Medulla oblongata (tissue), 1 donor: ENCODE measurements at regions not wholly inside any gene's neighbourhood (a gene's known extent, or its start where the extent isn't known, plus 50 kb on each side); places are given as distances from the start of the nearest gene placed in this dataset.
"Not testable (repeated sequence)": the region's sequence is repeated elsewhere in the genome, so short reads cannot be mapped to it uniquely, and the experiment has no call there.

Experiments used
- DNase-seq: peaks from one replicate; pipeline ENCODE4 v3.0.0-alpha.2; 2015; ENCODE audit errors: extremely low spot score

DNA sequence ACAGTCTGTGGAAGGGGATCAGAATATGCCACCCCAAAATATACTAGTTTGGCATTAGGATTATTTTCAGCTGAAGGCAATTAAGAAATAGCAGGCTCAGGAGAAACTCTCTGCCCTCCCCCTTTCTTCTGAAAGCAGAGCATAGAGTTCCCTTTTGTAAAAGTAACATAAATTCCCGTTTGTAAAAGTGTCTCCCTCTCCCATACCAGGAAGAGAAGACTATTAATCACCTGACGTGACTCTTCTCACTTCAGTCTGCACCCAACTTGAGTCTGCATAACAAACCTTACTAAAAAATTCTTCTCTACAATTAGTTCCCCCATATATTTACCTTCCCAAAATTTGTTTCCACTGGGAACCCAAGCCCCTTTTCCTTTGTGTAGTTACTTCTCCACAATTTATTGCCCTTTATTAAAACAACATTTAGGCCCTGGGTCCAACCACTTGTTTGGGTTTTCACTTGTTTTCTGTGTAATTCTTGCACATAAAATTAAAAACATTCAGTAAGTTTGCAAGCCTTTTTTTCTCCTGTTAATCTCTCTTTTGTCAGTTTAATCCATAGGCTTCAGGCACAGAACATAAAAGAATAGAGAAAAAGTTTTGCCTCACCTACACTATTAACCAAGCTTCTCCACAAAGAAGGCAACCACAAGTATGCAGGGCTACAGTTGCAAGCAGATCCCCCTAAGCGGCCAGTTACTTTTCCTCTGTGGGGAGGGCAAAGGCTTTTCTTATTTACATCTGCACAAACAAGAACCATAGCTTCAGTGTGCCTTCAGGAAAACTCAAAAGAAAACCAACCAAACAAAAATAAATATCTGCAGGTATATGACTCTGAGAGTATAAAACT, 73.8 kb upstream of the EPCAM start:
- DNase-seq: no peak

DNA sequence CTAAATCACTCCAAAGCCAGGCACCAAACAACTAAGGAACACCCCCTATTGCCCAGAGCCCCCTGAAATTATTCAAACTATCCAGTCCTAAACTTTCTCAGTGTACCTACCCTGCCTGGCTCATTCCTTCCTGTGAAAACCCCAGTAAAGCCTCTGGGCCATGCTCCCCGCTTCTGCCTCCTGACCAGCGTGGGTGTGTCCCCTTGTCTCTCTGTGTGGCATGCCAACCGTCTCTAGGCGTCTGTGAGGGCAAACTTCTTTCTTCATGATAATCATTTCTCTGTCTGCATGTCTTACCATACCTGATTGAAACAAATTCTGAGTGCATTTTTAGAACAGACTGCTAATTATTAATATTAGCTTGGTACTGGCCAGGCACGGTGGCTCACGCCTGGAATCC, 75.1 kb upstream of the EPCAM start:
- no peak for DNase-seq

DNA sequence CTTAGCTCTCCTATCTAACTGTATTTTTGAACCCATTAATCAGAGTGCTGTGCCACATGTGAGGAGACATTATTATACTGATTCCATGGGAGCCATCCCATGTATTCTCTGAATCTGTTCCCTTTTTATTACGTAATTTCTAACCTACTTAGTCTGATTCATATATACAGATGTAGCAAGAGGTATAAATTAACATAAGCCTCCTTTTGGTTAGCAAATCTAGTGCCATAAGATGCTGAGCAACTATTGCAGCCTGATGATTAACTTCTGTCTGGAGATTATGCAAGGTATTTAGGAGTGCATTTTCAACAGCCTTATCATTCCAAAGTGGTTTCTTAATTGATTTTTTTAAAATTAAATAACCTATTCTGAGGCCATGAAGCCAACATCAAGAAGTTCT, 80.2 kb upstream of the EPCAM start:
- no peak for DNase-seq

DNA sequence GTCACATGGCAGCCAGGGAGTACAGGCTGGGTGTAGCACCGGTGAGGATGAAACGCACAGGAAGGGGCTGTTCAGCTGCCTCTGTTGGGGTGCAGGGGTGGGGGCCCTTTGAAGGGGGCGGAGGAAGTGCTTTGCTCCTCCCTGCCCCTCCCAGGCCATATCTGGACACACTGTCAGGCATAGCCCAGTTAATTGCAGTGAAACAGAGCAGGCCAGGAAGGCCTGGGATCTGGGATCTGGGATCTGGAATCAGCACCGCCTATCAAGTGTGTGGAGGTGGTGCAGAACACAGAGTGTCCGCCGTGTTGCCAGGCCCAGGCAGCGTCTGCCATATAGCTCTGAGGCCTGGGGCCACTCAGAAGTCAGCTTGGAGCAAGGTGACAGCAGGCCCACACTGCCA, 85.5 kb upstream of the EPCAM start:
- no peak for DNase-seq

DNA sequence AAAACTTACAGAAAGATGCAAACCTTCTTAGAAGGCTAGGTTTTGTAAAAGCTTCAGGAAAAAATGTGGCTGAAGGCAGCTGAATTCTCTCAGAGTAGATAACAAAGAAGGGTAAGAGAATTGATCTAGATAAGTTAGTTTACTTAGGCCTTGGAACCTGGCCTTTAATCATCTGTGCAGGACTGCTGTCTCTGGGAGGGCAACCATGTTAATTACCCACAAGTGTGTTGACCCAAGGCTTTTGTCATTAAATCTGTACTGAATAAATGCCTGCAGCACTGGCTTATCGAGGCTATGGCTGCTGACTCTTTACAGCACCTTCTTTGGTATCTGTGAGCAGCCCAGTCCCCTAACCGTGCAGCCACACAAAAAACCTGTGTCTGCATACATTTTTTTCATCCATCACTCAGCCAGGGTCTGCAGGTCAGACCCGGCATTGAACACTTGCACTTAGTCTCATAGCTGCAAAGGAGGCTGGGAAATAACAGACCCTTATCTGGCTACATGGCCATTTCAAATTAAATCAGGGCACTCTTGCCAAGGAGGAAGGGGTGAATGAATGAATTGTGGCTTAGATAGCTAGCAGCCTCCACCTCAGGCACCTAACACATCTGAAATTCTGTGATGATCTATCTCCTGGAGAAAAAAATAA, 86.4 kb upstream of the EPCAM start:
- DNase-seq: no peak

DNA sequence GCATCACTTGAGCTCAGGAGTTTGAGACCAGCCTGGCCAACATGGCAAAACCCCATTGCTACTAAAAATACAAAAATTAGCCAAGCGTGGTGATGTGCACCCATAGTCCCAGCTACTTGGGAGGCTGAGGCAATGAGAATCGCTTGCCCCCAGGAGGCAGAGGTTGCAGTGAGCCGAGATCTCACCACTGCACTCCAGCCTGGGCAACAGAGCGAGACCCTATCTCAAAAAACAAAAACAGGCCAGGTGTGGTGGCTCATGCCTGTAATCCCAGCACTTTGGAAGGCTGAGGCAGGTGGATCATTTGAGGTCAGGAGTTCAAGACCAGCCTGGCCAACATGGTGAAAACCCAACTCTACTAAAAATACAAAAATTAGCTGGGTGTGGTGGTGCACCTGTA, 89.6 kb upstream of the EPCAM start:
- not testable (repeated sequence) for DNase-seq

DNA sequence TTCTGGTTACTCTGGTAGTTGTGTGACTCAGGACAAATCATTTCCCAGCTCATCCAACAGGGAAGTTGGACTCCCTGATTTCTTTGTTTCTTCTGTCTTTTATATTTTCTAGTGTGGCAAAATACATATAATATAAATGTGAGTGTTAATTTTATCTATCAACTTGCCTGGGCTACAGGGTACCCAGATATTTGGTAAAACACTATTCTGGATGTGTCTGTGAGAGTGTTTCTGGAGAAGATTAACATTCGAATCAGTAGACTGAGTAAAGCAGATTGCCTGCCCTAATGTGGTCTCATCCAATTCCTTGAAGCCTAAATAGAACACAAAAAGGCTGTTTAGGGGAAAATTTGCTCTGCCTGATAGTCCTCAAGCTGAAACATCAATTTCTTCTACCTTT, 91.1 kb upstream of the EPCAM start:
- no peak for DNase-seq

DNA sequence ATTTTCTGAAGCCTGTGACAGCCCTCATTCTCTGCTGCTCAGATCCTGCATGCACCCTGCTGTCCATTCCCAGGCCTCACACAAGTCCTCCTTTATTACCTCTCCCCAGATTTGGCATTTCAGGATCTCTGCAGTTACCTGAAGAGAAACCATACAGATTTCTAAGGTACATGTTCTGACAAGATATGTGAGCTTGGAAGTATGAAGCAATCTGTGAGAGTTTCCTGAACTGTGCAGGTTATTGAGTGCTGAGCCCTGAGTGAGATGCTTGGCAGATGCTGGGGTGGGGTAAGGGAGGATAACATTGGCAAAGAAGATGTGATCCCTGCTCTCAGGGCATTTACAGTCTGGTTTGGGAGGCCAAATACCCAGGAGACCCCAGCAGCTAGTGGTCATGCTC, 91.9 kb upstream of the EPCAM start:
- no peak for DNase-seq

DNA sequence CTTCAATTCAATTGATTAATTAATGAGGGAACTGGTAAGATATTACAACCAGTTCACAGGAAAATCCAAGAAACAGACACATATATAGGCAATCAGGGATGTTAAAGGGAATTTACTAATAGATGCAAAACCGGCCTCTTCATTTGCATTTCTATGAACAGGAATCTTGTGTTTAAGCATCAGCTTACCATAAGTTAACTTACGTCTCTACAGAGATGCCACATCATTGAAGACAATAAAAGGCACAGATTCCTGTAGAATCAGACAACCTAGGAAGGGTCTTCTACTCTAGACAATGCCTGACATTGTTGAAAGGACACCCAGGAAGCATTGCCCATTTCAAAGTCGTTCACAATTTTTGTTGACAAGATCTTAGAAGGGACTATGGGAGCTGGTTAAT, 93.0 kb upstream of the EPCAM start:
- no peak for DNase-seq

DNA sequence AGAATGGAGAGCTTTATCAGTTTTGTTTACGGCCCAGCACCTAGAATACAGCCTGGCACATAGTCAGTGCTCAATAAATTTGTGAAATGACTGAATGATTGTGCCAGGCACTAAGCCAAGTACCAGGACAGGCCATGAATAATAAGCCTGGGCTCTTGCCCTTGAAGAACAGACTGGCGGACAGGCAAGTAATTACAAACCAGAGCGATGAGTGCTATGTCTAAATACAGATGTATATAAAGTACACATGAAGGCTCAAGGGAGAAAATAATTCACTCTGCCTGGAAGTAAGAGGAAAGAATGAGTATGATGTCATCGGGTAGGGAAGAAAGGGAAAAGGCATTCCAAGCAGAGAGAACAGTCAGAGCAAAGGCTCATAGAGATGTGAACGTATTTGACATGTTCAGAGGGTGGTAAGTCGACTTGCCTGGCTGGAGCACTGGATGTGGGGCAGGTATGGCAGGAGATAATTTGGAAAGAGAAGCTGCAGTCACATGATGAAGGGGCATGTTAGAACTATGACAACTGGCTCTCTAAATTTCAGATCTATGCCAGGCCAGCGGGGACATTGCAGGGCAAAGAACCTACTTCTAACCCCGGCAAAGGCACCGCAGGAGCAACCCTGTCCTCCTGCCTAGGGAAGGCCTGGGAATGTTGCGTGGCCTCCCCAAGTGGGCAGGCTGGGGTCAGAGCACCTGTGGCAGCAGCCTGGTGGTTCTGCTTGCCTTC, 94.9 kb upstream of the EPCAM start:
- DNase-seq: peak; percentile 40

DNA sequence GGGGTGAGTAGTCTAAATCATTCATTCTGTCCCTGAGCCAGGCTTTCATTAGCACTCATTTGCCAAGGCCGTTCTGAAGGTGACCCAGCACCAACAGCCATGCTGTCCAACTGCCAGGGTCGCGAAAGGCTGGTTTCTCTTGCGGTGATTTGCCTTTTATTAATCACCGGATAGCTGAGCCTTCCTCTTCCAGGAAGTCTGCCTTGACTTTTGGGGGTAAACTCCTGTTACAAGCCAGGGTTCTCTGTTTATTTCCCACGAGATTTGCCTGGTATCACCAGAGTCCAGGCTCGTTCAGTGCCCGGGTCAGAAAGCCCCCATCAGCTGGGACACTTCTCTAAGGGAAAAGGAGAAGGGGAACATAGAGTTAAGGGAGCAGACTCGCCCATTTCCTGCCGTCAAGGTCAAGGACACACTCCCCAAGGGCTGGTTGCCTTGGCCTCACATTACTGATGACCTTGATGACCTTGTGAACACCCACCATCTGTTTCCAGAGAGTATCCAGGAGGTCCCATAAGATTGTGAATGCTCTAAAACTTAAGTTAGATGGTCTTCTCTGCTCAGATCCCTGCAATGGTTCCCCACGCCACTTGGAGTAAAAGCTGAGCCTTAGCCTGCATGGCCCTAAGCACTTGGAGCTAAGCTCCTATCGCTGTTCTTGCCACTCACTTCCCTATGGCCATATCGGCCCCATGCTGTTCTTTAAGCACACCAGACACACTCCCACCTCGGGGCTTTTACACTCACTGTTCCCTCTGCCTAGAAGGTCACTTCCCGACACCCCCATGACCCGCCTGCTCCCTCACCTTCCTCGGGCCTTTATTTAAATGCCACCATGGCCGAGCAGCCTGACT, 96.0 kb upstream of the EPCAM start:
- no peak for DNase-seq

DNA sequence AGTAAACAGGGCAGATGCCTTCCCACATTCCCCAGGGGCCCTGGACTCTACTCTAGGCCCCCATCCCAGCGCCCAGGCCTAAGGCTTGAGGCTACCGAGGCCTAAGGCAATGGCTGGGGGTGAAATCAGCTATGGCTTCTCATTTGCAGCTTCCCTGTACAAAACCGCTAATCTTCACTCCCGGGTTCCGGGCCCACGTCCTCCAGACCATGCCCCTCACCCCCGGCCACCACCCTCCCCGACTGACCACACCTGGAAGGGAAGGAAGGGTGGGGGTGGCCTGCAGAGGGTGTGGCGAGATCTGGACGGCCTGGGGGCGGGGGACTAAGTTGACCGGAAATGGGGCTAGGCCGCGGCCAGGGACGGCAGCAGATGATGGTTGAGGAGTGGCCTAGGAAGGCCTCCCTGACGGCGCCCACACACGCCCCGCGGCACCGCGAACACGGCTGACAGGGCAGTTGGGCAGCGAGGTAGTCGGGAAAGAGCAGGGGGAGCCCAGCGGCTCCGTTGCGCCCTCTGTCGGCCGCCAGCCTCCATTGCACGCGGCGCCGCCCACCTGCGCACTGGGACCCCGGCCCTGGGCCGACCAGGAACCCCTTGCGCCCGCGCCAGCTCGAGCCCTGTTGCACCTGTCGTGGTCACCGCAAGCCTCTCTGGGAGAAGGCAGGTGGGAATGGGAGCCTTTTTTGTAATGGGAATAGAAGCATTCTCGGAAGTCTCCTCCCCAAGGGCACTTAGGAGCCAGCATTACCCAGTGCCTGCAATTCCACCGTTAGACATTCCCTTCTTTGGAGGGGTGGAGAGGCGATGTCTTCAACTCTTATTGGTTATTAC, 95.9 kb upstream of the CALM2 start:
- peak; percentile 58 for DNase-seq

DNA sequence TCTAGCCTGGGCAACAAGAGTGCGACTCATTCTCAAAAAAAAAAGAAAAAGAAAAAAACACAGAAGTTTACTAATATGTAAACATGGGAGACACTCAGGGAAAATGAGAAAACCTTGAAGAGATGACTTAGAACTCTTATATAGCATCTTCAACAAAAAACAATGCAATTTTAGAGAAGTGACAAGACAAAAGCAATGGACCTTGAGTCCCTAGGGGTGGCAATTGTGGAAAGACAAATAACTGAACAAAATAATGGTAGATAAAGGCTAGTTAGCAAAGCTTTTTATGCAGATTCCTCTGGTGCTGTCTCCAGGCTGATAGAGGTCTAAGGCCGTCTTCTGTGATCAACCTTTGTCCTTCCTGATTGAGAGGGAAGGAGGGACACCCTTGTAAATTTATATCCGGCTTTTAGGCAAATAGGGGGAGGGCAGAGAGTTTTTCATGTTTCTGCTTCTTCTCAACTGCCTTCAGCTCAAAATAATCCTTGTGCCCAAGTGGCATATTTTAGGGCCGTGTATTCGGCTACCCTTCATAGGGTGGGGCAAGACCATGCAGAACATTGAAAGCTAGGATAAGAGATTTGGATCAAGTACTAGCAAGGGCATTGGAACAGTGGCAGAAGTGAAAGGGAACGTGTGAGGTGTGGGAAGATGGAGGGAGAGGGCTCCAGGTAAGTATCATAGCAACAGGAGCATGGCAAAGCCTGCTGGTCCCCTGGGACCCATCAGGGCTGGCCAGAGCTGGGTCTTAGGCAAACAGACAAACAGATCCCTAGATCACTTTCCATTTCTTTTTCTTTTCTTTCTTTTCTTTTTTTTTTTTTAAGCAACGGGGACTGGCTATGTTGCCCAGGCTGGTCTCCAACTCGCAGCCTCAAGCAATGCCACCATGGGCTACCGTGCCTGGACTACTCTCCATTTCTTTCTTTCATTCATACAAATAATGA, 95.0 kb upstream of the CALM2 start:
- no peak for DNase-seq

DNA sequence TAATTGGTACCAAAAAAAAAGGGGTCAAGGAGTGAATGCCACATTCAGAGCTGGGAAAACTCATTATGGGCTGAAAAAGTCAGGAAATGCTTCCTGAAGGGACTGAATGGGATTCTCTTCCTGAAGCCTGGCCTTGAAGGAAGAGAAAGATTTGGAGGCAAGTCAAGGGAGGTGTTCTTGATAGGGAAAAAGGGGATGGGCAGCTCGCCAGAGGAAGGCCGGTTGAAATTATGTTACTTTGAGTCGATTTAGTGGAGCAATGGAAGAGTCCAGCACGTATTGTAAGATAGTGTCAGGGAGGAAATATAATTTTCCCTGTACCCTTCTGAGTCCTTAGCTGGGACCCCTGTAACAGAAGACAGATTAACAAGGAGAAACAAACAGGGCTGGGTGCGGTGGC, 94.1 kb upstream of the CALM2 start:
- DNase-seq: no peak

DNA sequence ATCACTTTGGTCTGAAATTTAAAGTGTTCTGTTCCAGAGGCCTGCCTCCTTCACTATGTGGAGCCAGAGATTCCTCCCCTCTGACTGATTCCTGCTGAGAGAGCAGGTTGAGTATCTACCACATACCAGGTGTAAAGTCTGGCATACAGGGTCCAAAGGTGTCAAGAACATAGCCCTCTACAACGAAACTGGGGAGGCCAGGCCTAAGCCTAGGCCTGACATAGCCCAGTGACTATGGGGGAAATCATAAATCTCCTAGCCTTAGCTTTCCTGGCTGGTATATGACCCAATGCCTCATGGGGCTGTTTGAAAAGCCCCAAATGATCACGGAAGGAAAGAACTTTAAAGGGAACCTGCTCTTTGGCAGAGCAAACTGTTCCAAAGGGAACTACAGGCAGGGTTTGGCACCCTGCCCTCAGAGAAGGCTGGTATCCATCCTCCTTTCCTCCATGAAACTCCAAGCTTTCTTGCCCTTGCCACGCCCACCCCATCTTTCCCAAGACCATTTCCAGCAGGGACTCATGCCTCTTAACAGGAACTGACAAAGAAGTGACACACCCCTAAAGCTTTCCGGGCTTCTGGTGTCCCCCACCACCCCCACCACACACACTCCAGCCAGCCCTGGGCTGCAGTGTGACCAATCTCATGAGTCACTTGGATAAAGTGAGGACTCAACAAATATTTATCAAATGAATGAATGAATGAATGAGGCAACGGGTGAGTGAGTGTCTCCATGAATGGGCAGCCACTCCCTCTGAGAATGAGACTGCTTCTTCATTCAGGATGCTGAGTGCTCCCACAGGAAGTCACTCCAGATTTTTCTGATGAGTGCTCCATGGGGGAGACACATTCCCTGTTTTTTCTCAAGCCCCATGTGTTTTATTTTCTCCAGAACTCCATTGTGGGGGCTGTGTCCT, 93.3 kb upstream of the CALM2 start:
- no peak for DNase-seq

DNA sequence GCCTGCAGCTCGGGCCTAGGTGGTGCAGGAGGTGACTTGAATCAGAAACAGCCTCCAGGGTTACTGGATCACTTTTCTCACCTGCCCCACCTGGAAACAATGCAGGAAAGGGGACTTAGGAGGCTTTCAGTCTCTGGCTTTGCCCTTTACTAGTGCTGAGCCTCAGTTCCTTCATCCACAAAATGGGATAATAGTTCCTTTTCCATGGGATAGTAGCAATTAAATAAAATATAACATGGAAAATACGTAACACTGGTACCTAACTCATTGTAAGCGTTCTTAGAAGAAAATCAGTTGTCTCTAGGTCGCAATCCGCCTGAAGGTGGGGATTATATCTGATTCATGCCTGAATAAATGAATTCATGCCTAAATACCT, 91.4 kb upstream of the CALM2 start:
- no peak for DNase-seq

DNA sequence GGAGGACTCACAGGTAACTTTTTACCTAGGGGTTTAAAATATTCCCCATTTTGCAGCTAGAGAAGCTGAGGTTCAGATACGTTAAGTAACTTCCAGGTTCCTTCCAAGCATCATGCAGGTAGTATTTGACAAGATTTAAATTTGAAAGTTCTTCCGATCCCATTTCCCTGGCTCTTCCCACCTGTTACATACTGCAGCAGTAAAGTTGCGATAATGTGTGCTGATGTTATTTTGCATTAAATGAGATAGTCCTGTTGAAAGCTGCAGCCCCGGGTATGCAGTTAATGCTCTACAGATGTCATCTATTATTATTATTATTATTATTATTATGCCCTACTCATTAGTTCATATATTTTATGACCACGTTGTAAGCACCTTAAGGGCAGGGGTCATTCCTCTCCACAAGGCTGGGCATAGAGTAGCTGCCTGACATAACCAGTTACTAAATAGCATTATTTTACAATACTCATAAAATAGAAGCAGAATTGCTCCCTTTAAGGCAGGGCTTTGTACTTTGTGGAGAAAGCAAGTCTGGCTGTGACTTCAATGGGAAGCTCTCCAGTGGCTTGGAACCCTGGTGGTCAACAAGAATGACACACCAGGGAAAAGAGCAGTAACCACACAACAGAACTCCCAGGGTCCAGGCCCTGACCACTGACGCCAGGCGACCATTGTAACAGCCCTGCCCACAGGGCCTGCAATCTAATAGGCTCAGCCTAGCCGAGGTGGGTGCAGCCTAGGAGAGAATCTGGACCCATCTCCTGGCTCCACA, 90.8 kb upstream of the CALM2 start:
- no peak for DNase-seq

DNA sequence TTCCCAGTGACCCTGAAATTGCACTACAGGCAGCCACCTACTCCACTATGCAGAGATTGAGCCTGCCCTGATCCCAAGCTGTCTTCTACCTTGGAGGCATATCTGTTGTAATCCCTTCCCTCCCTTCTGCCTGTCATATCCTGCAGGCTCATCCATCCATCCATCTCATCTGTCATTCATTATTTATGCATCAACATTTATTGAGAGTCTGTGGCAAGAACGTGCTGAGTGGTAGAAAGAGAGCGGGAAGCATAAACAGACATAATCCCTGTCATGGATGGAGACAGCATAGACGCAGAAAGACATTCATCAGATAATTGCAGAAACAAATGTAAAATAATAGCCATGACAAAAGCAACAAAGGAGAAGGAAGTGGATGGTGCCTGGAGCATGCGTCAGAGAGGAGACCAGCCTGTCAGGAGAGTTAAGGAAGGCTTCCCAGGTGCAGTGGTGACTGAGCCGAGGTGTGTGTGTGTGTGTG, 89.5 kb upstream of the CALM2 start:
- no peak for DNase-seq
